GM23338 (cell line): ENCODE measurements at regions not wholly inside any gene's neighbourhood (a gene's known extent, or its start where the extent isn't known, plus 50 kb on each side); places are given as distances from the start of the nearest gene placed in this dataset.

ENCODE experiments used
- ATAC-seq: fragments of 200-7000 bp; cut with Tn5 transposase; 3 replicates; pipeline ENCODE4 v1.9.1; 2020
- DNase-seq: peaks from one replicate; pipeline ENCODE4 v3.0.0-alpha.2; 2015; ENCODE audit warnings: low spot score
- H2AFZ ChIP-seq: fragments of 200-600 bp; sonication (generic); 2 replicates; pipeline ENCODE4 v1.8.0; 2016; ENCODE audit warnings: antibody characterized with exemption, mild to moderate bottlenecking, moderate library complexity
- H3F3A ChIP-seq: fragments of 200-600 bp; sonication (generic); replicated peaks from 2 replicates; pipeline ENCODE4 v1.8.0; 2017; ENCODE audit warnings: antibody characterized with exemption, mixed run types, low read depth
- H3K27ac ChIP-seq: fragments of 200-600 bp; sonication (generic); 2 replicates; pipeline ENCODE4 v1.6.1; 2016; ENCODE audit warnings: low read depth
- H3K27me3 ChIP-seq: fragments of 200-600 bp; sonication (generic); 2 replicates; pipeline ENCODE4 v1.8.0; 2016; ENCODE audit warnings: mild to moderate bottlenecking, mixed run types, moderate library complexity; ENCODE audit not compliant: insufficient read depth
- H3K36me3 ChIP-seq: fragments of 200-600 bp; sonication (generic); 2 replicates; pipeline ENCODE4 v1.8.0; 2016; ENCODE audit warnings: mild to moderate bottlenecking; ENCODE audit not compliant: insufficient read depth
- H3K4me1 ChIP-seq: fragments of 200-600 bp; sonication (generic); 2 replicates; pipeline ENCODE4 v1.8.0; 2016; ENCODE audit warnings: mild to moderate bottlenecking, moderate library complexity; ENCODE audit not compliant: insufficient read depth
- H3K4me2 ChIP-seq: fragments of 200-600 bp; sonication (generic); 2 replicates; pipeline ENCODE4 v1.7.1; 2017; ENCODE audit warnings: mixed run types
- H3K4me3 ChIP-seq: fragments of 200-600 bp; sonication (generic); 2 replicates; pipeline ENCODE4 v1.6.1; 2016; ENCODE audit warnings: mixed run types
- H3K79me2 ChIP-seq: fragments of 200-600 bp; sonication (generic); replicated peaks from 2 replicates; pipeline ENCODE4 v1.8.0; 2017; ENCODE audit warnings: mild to moderate bottlenecking; ENCODE audit not compliant: insufficient read depth
- H3K9me2 ChIP-seq: fragments of 200-600 bp; sonication (generic); 2 replicates; pipeline ENCODE4 v1.8.0; 2017; ENCODE audit not compliant: insufficient read depth
- H4K20me1 ChIP-seq: fragments of 200-600 bp; sonication (generic); replicated peaks from 2 replicates; pipeline ENCODE4 v1.8.0; 2017; ENCODE audit warnings: mild to moderate bottlenecking; ENCODE audit not compliant: insufficient read depth
- H3K27ac Mint-ChIP-seq: 2 replicates; pipeline ENCODE4 v1.8.0; 2020; ENCODE audit warnings: inconsistent platforms, mild to moderate bottlenecking, moderate library complexity, mixed read lengths
- H3K27me3 Mint-ChIP-seq: 3 replicates; pipeline ENCODE4 v1.8.0; 2022; ENCODE audit warnings: low read depth, mild to moderate bottlenecking, moderate library complexity, mixed read lengths, inconsistent platforms; ENCODE audit not compliant: insufficient read depth, poor library complexity
- H3K36me3 Mint-ChIP-seq: 3 replicates; pipeline ENCODE4 v1.8.0; 2021; ENCODE audit warnings: low read depth, mild to moderate bottlenecking, inconsistent platforms, moderate library complexity, mixed read lengths
- H3K4me1 Mint-ChIP-seq: 3 replicates; pipeline ENCODE4 v1.8.0; 2020; ENCODE audit warnings: mild to moderate bottlenecking, inconsistent platforms, mixed read lengths
- H3K4me3 Mint-ChIP-seq: 3 replicates; pipeline ENCODE4 v1.8.0; 2021; ENCODE audit warnings: moderate library complexity, mild to moderate bottlenecking, inconsistent platforms, mixed read lengths
- H3K9me3 Mint-ChIP-seq: 3 replicates; pipeline ENCODE4 v1.8.0; 2020; ENCODE audit warnings: moderate library complexity, mild to moderate bottlenecking, inconsistent platforms, mixed read lengths
- CREB1 ChIP-seq: fragments of 250-450 bp; sonication (Bioruptor Pico); IDR thresholded peaks from 2 replicates; pipeline ENCODE4 v1.5.0; 2020; ENCODE audit warnings: low read depth, mild to moderate bottlenecking, moderate library complexity
- EZH2 ChIP-seq: fragments of 200-600 bp; sonication (generic); IDR thresholded peaks from one replicate; pipeline ENCODE4 v1.8.0; 2017; ENCODE audit warnings: antibody characterized with exemption, mild to moderate bottlenecking, low read depth; ENCODE audit not compliant: unreplicated experiment
- EZH2phosphoT487 ChIP-seq: fragments of 200-600 bp; sonication (generic); IDR thresholded peaks from one replicate; pipeline ENCODE4 v1.8.1; 2018; ENCODE audit warnings: antibody characterized with exemption; ENCODE audit not compliant: unreplicated experiment
- JUNB ChIP-seq: IDR thresholded peaks from one replicate; pipeline ENCODE4 v1.6.1; 2016; ENCODE audit warnings: antibody characterized with exemption; ENCODE audit not compliant: unreplicated experiment
- NANOG ChIP-seq: IDR thresholded peaks from 2 replicates; pipeline ENCODE4 v1.6.1; 2016; ENCODE audit warnings: antibody characterized with exemption, borderline replicate concordance
- POLR2AphosphoS5 ChIP-seq: IDR thresholded peaks from 2 replicates; pipeline ENCODE4 v1.6.1; 2016; ENCODE audit warnings: antibody characterized with exemption, low read depth
- STAT1 ChIP-seq: IDR thresholded peaks from one replicate; pipeline ENCODE4 v1.6.1; 2016; ENCODE audit warnings: antibody characterized with exemption; ENCODE audit not compliant: unreplicated experiment
- ZNF114 ChIP-seq: fragments of 250-450 bp; sonication (Bioruptor Pico); IDR thresholded peaks from 2 replicates; pipeline ENCODE4 v1.5.0; 2020; ENCODE audit warnings: mild to moderate bottlenecking, moderate library complexity
- ZNF331 ChIP-seq: fragments of 250-450 bp; sonication (Bioruptor Pico); IDR thresholded peaks from 2 replicates; pipeline ENCODE4 v1.5.0; 2020; ENCODE audit warnings: low read depth, mild to moderate bottlenecking, moderate library complexity
- TF ChIP-seq, protein P1 (sequence below): fragments of 250-450 bp; sonication (Bioruptor Pico); IDR thresholded peaks from 2 replicates; pipeline ENCODE4 v1.5.0; 2020; ENCODE audit warnings: mild to moderate bottlenecking, moderate library complexity
- TF ChIP-seq, protein P2 (sequence below): IDR thresholded peaks from one replicate; pipeline ENCODE4 v1.6.1; 2018; ENCODE audit warnings: antibody characterized with exemption; ENCODE audit not compliant: unreplicated experiment
- TF ChIP-seq, protein P3 (sequence below), 2 experiments: fragments of 200-600 bp in 1 of 2; sonication (generic) in 1 of 2; conservative IDR thresholded peaks; 2 replicates each; pipeline versions ENCODE4 v1.5.1 to v1.6.1; 2016 to 2017; ENCODE audit warnings: antibody characterized with exemption in 2 of 2, low read depth in 2 of 2, mild to moderate bottlenecking in 2 of 2, moderate library complexity in 1 of 2
- TF ChIP-seq, protein P4 (sequence below): IDR thresholded peaks from 2 replicates; pipeline ENCODE4 v1.6.1; 2016; ENCODE audit warnings: antibody characterized with exemption

DNA sequence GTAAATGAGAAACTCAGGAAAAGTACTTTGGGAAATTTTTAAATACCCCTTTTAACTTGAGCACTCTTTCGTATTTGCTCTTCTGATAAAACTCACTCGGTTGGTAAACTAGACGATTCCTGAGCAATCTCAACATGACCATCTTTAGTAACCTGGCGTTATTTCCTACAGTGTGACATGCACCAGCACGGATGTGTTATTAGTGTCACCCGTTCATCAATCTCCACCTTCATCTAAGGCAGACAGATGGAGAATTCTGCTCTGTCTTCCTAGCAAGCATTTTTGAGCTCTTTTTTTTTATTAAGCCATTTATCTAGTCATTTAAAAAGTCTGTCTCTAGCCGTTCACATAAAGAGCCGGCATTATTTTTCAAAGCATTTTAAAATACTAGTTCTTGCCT, 155.2 kb downstream of the DISP1 start:
- no peaks in the 10 kb centered on the region for H3K36me3 Mint-ChIP-seq
- H3K27me3 Mint-ChIP-seq = no peaks in the 10 kb centered on the region
- DNase-seq (no peak), ATAC-seq (no peak)
- H3K79me2 ChIP-seq = no peaks in the 10 kb centered on the region
- H4K20me1 ChIP-seq = no peaks in the 10 kb centered on the region
- TF ChIP-seq POLR2AphosphoS5 = no peak
- TF ChIP-seq ZNF114 (CRISPR knock-in tag) = no peak
- no peak for TF ChIP-seq CREB1
- no peak for TF ChIP-seq STAT1
- TF ChIP-seq, protein P1, sequence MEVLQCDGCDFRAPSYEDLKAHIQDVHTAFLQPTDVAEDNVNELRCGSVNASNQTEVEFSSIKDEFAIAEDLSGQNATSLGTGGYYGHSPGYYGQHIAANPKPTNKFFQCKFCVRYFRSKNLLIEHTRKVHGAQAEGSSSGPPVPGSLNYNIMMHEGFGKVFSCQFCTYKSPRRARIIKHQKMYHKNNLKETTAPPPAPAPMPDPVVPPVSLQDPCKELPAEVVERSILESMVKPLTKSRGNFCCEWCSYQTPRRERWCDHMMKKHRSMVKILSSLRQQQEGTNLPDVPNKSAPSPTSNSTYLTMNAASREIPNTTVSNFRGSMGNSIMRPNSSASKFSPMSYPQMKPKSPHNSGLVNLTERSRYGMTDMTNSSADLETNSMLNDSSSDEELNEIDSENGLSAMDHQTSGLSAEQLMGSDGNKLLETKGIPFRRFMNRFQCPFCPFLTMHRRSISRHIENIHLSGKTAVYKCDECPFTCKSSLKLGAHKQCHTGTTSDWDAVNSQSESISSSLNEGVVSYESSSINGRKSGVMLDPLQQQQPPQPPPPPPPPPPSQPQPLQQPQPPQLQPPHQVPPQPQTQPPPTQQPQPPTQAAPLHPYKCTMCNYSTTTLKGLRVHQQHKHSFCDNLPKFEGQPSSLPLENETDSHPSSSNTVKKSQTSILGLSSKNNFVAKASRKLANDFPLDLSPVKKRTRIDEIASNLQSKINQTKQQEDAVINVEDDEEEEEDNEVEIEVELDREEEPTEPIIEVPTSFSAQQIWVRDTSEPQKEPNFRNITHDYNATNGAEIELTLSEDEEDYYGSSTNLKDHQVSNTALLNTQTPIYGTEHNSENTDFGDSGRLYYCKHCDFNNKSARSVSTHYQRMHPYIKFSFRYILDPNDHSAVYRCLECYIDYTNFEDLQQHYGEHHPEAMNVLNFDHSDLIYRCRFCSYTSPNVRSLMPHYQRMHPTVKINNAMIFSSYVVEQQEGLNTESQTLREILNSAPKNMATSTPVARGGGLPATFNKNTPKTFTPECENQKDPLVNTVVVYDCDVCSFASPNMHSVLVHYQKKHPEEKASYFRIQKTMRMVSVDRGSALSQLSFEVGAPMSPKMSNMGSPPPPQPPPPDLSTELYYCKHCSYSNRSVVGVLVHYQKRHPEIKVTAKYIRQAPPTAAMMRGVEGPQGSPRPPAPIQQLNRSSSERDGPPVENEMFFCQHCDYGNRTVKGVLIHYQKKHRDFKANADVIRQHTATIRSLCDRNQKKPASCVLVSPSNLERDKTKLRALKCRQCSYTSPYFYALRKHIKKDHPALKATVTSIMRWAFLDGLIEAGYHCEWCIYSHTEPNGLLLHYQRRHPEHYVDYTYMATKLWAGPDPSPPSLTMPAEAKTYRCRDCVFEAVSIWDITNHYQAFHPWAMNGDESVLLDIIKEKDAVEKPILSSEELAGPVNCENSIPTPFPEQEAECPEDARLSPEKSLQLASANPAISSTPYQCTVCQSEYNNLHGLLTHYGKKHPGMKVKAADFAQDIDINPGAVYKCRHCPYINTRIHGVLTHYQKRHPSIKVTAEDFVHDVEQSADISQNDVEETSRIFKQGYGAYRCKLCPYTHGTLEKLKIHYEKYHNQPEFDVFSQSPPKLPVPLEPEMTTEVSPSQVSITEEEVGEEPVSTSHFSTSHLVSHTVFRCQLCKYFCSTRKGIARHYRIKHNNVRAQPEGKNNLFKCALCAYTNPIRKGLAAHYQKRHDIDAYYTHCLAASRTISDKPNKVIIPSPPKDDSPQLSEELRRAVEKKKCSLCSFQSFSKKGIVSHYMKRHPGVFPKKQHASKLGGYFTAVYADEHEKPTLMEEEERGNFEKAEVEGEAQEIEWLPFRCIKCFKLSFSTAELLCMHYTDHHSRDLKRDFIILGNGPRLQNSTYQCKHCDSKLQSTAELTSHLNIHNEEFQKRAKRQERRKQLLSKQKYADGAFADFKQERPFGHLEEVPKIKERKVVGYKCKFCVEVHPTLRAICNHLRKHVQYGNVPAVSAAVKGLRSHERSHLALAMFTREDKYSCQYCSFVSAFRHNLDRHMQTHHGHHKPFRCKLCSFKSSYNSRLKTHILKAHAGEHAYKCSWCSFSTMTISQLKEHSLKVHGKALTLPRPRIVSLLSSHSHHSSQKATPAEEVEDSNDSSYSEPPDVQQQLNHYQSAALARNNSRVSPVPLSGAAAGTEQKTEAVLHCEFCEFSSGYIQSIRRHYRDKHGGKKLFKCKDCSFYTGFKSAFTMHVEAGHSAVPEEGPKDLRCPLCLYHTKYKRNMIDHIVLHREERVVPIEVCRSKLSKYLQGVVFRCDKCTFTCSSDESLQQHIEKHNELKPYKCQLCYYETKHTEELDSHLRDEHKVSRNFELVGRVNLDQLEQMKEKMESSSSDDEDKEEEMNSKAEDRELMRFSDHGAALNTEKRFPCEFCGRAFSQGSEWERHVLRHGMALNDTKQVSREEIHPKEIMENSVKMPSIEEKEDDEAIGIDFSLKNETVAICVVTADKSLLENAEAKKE = no peak
- TF ChIP-seq, protein P2, sequence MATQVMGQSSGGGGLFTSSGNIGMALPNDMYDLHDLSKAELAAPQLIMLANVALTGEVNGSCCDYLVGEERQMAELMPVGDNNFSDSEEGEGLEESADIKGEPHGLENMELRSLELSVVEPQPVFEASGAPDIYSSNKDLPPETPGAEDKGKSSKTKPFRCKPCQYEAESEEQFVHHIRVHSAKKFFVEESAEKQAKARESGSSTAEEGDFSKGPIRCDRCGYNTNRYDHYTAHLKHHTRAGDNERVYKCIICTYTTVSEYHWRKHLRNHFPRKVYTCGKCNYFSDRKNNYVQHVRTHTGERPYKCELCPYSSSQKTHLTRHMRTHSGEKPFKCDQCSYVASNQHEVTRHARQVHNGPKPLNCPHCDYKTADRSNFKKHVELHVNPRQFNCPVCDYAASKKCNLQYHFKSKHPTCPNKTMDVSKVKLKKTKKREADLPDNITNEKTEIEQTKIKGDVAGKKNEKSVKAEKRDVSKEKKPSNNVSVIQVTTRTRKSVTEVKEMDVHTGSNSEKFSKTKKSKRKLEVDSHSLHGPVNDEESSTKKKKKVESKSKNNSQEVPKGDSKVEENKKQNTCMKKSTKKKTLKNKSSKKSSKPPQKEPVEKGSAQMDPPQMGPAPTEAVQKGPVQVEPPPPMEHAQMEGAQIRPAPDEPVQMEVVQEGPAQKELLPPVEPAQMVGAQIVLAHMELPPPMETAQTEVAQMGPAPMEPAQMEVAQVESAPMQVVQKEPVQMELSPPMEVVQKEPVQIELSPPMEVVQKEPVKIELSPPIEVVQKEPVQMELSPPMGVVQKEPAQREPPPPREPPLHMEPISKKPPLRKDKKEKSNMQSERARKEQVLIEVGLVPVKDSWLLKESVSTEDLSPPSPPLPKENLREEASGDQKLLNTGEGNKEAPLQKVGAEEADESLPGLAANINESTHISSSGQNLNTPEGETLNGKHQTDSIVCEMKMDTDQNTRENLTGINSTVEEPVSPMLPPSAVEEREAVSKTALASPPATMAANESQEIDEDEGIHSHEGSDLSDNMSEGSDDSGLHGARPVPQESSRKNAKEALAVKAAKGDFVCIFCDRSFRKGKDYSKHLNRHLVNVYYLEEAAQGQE = no peak
- no peak for TF ChIP-seq EZH2
- no peak for TF ChIP-seq NANOG
- no peak for TF ChIP-seq EZH2phosphoT487
- no peak for TF ChIP-seq ZNF331 (CRISPR knock-in tag)
- TF ChIP-seq, protein P3, sequence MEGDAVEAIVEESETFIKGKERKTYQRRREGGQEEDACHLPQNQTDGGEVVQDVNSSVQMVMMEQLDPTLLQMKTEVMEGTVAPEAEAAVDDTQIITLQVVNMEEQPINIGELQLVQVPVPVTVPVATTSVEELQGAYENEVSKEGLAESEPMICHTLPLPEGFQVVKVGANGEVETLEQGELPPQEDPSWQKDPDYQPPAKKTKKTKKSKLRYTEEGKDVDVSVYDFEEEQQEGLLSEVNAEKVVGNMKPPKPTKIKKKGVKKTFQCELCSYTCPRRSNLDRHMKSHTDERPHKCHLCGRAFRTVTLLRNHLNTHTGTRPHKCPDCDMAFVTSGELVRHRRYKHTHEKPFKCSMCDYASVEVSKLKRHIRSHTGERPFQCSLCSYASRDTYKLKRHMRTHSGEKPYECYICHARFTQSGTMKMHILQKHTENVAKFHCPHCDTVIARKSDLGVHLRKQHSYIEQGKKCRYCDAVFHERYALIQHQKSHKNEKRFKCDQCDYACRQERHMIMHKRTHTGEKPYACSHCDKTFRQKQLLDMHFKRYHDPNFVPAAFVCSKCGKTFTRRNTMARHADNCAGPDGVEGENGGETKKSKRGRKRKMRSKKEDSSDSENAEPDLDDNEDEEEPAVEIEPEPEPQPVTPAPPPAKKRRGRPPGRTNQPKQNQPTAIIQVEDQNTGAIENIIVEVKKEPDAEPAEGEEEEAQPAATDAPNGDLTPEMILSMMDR (conservative IDR thresholded peaks at IDR 0.05; ENCODE audit: low read depth in 2 of 2) = no peak
- TF ChIP-seq, protein P4, sequence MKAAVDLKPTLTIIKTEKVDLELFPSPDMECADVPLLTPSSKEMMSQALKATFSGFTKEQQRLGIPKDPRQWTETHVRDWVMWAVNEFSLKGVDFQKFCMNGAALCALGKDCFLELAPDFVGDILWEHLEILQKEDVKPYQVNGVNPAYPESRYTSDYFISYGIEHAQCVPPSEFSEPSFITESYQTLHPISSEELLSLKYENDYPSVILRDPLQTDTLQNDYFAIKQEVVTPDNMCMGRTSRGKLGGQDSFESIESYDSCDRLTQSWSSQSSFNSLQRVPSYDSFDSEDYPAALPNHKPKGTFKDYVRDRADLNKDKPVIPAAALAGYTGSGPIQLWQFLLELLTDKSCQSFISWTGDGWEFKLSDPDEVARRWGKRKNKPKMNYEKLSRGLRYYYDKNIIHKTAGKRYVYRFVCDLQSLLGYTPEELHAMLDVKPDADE = no peak
- no peak for TF ChIP-seq JUNB
- no peaks in the 10 kb centered on the region for H3K9me3 Mint-ChIP-seq
- H3K27me3 ChIP-seq = no peaks in the 10 kb centered on the region; the same call in 1 of the 2 replicates
- H2AFZ ChIP-seq = no peak overlapping the region
- H3K27ac ChIP-seq = no peak overlapping the region
- H3K4me1 ChIP-seq = no peaks in the 10 kb centered on the region
- no peaks in the 10 kb centered on the region for H3F3A ChIP-seq
- H3K27ac Mint-ChIP-seq = no peak overlapping the region
- H3K4me2 ChIP-seq = no peak overlapping the region
- H3K36me3 ChIP-seq = no peaks in the 10 kb centered on the region
- H3K4me1 Mint-ChIP-seq = peaks cover 7% of the 10 kb centered on the region
- no peaks in the 10 kb centered on the region for H3K9me2 ChIP-seq
- no peak overlapping the region for H3K4me3 Mint-ChIP-seq
- H3K4me3 ChIP-seq = no peak overlapping the region
